Upper lobe of left lung (tissue), 6 donors: ENCODE measurements at regions not wholly inside any gene's neighbourhood (a gene's known extent, or its start where the extent isn't known, plus 50 kb on each side); places are given as distances from the start of the nearest gene placed in this dataset.

ENCODE experiments used
- ATAC-seq, 2 donors: fragments of 200-7000 bp; cut with Tn5 transposase; one replicate each; pipeline ENCODE4 v1.9.1; 2022; ENCODE audit warnings: mild to moderate bottlenecking in 2 of 2, moderate library complexity in 2 of 2; ENCODE audit not compliant: low FRiP score in 2 of 2
- DNase-seq, 2 donors: peaks; one replicate each; pipeline ENCODE4 v3.0.0-alpha.2; 2019 to 2020
- H3K27ac ChIP-seq, 4 donors: fragments of 200-600 bp; sonication (generic); one replicate each; pipeline ENCODE4 v1.5.1; 2016 to 2019
- H3K27me3 ChIP-seq, 4 donors: fragments of 200-600 bp; sonication (generic); one replicate each; pipeline ENCODE4 v1.5.1; 2017 to 2019
- H3K36me3 ChIP-seq, 4 donors: fragments of 200-600 bp; sonication (generic); one replicate each; pipeline ENCODE4 v1.5.1; 2016 to 2019
- H3K4me1 ChIP-seq, 4 donors: fragments of 200-600 bp; sonication (generic); one replicate each; pipeline ENCODE4 v1.5.1; 2018 to 2019
- H3K4me3 ChIP-seq, 4 donors: fragments of 200-600 bp; sonication (generic); one replicate each; pipeline ENCODE4 v1.5.1; 2017 to 2019; ENCODE audit warnings: mild to moderate bottlenecking in 2 of 4, moderate library complexity in 1 of 4
- H3K9me3 ChIP-seq, 4 donors: fragments of 200-600 bp; sonication (generic); one replicate each; pipeline ENCODE4 v1.5.1; 2018 to 2019
- EP300 ChIP-seq, 4 donors: sonication (generic); formaldehyde crosslinking; IDR thresholded peaks; one replicate each; pipeline ENCODE4 v1.5.1; 2017; ENCODE audit warnings: antibody characterized with exemption in 4 of 4, control low read depth in 2 of 4
- POLR2A ChIP-seq, 4 donors: fragments of 450-650 bp; IDR thresholded peaks; one replicate each; pipeline ENCODE4 v1.5.1; 2016 to 2017; ENCODE audit warnings: antibody characterized with exemption in 4 of 4, mild to moderate bottlenecking in 2 of 4
- POLR2AphosphoS5 ChIP-seq, 2 donors: sonication (generic); formaldehyde crosslinking; IDR thresholded peaks; one replicate each; pipeline ENCODE4 v1.5.1; 2017; ENCODE audit warnings: antibody characterized with exemption in 2 of 2
- WGBS, 2 donors: methylation state at CpG; one replicate each; pipeline ENCODE4 v1.1.5; 2017 to 2018; 5-methylcytosine and 5-hydroxymethylcytosine counted together
- TF ChIP-seq, protein P1 (sequence below), 6 experiments: fragments of 450-650 bp in 4 of 6; fragments of 200-600 bp in 2 of 6; sonication (generic) in 2 of 6; IDR thresholded peaks; one replicate each; pipeline ENCODE4 v1.5.1; 2016 to 2019; ENCODE audit warnings: antibody characterized with exemption in 6 of 6
- donor health status: DM: no; HTN: no; CAD: no; lungs with moderate emphysema.
- donor health status: DM: no; HTN: yes; CAD: no; lungs with severe emphysema.

DNA sequence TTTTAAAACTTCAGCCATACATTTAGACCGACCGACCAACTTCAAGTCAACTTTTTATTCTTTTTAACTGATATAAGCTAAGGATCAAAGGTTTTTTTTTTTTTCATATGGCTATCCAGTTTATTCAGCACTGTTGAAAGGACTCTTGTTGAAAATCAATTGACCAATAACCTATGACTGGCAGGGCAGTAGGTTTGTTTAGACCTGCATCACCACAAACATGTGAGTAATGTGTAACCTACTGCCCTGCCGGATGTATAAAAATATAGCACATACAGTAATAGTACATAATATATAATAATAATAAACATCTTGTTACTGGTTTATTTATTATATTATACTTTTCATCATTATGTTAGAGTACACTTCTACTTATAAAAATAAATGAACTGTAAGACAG, 434.6 kb upstream of the SEMA3A start:
- Histone ChIP-seq H3K36me3 (no peaks in the 10 kb centered on the region), H3K27ac (no peak overlapping the region), H3K4me3 (no peak overlapping the region), H3K9me3 (peaks cover 0 to 17% (median 4%) of the 10 kb centered on the region in 4 donors), H3K4me1 (no peaks in the 10 kb centered on the region), H3K27me3 (no peaks in the 10 kb centered on the region)
- no peak for TF ChIP-seq POLR2AphosphoS5 (IDR thresholded peaks at IDR 0.05)
- TF ChIP-seq, protein P1, sequence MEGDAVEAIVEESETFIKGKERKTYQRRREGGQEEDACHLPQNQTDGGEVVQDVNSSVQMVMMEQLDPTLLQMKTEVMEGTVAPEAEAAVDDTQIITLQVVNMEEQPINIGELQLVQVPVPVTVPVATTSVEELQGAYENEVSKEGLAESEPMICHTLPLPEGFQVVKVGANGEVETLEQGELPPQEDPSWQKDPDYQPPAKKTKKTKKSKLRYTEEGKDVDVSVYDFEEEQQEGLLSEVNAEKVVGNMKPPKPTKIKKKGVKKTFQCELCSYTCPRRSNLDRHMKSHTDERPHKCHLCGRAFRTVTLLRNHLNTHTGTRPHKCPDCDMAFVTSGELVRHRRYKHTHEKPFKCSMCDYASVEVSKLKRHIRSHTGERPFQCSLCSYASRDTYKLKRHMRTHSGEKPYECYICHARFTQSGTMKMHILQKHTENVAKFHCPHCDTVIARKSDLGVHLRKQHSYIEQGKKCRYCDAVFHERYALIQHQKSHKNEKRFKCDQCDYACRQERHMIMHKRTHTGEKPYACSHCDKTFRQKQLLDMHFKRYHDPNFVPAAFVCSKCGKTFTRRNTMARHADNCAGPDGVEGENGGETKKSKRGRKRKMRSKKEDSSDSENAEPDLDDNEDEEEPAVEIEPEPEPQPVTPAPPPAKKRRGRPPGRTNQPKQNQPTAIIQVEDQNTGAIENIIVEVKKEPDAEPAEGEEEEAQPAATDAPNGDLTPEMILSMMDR (IDR thresholded peaks at IDR 0.05), result no peak
- no peak for TF ChIP-seq POLR2A (IDR thresholded peaks at IDR 0.05)
- no peak for TF ChIP-seq EP300 (IDR thresholded peaks at IDR 0.05)
- no peak for ATAC-seq
- 90 to 92% methylated on average over 3 of the region's 3 CpGs for WGBS, 2 donors
- no peak for DNase-seq

DNA sequence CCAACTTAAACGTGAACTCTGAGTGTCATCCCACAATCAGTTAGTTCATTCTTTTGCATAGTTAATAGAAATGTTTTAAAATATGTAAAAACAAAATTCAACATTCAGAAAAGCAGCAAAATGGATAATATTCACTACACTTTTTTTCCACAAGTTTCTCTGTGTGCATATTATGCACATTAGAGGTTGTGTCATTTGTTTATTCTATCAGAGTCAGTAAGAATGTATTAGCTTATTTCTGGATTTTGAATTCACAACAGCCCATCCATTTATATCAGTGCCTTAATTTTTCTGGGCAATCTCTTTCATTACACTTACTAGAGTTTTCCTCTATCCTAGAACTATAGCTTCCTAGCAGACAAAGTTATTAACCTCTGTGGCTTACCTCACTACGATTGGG, 432.7 kb upstream of the SEMA3A start:
- Histone ChIP-seq H3K27me3 (no peaks in the 10 kb centered on the region), H3K27ac (no peak overlapping the region), H3K4me3 (no peak overlapping the region), H3K9me3 (peaks cover 0 to 6% (median 2%) of the 10 kb centered on the region in 4 donors), H3K4me1 (no peaks in the 10 kb centered on the region), H3K36me3 (no peaks in the 10 kb centered on the region)
- TF ChIP-seq EP300 (IDR thresholded peaks at IDR 0.05) (no peak), POLR2A (IDR thresholded peaks at IDR 0.05) (no peak), POLR2AphosphoS5 (IDR thresholded peaks at IDR 0.05) (no peak)
- TF ChIP-seq, protein P1 (IDR thresholded peaks at IDR 0.05), result no peak
- WGBS, 2 donors, result 42 to 59% methylated on average over 2 of the region's 2 CpGs
- DNase-seq (no peak), ATAC-seq (no peak)

DNA sequence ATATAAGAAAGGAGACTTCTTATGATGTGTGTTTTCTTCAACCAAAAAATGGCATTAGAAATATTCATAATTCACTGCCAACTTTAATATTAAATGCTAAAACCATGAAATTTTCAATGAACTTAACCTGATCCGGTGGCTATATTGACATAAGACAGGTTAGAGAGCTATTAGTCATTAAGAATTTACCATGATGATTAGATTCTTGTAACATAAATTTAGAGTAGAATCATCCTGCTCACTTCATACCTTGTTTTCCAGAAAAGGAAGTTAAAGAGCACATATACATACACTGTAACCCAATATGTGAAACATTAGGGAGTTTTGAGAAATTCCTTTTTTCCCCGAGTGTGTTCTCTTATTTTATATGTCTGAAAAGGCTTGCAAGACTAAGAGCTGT, 430.3 kb upstream of the SEMA3A start:
- ATAC-seq (no peak), DNase-seq (no peak)
- no peak overlapping the region for H3K4me3 ChIP-seq
- H3K36me3 ChIP-seq, result no peaks in the 10 kb centered on the region
- WGBS, 2 donors, result 79 to 82% methylated on average over 2 of the region's 2 CpGs
- H3K27me3 ChIP-seq, result no peaks in the 10 kb centered on the region
- H3K9me3 ChIP-seq, result no peaks in the 10 kb centered on the region
- TF ChIP-seq POLR2AphosphoS5 (IDR thresholded peaks at IDR 0.05) (no peak), EP300 (IDR thresholded peaks at IDR 0.05) (no peak), POLR2A (IDR thresholded peaks at IDR 0.05) (no peak)
- TF ChIP-seq, protein P1 (IDR thresholded peaks at IDR 0.05), result no peak
- H3K4me1 ChIP-seq, result no peaks in the 10 kb centered on the region
- no peak overlapping the region for H3K27ac ChIP-seq

DNA sequence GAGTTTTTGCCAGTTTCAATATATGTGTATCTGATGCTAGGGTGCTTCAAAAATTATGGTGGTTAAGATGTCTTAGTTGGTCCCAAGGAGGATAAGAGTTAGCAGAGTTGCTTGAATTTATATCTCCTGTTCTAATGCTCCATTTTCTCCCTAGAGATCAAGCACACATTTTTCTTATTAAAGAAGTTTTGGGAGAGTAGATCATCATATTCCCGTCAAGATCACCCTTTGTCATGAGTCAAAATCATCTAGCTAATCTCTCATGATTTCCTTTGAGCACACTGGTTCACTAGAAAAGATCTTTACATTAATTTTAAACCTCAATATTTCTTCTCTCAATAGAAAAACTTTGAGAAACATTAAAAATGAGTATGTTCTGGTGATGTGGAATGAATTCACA, 429.9 kb upstream of the SEMA3A start:
- Histone ChIP-seq H3K36me3 (no peaks in the 10 kb centered on the region), H3K27ac (no peak overlapping the region), H3K4me1 (no peaks in the 10 kb centered on the region), H3K4me3 (no peak overlapping the region), H3K9me3 (no peaks in the 10 kb centered on the region), H3K27me3 (no peaks in the 10 kb centered on the region)
- no peak for DNase-seq
- TF ChIP-seq POLR2AphosphoS5 (IDR thresholded peaks at IDR 0.05) (no peak), EP300 (IDR thresholded peaks at IDR 0.05) (no peak), POLR2A (IDR thresholded peaks at IDR 0.05) (no peak)
- TF ChIP-seq, protein P1 (IDR thresholded peaks at IDR 0.05), result no peak
- 54 to 92% methylated on average over 1 of the region's 1 CpG for WGBS, 2 donors
- no peak for ATAC-seq

DNA sequence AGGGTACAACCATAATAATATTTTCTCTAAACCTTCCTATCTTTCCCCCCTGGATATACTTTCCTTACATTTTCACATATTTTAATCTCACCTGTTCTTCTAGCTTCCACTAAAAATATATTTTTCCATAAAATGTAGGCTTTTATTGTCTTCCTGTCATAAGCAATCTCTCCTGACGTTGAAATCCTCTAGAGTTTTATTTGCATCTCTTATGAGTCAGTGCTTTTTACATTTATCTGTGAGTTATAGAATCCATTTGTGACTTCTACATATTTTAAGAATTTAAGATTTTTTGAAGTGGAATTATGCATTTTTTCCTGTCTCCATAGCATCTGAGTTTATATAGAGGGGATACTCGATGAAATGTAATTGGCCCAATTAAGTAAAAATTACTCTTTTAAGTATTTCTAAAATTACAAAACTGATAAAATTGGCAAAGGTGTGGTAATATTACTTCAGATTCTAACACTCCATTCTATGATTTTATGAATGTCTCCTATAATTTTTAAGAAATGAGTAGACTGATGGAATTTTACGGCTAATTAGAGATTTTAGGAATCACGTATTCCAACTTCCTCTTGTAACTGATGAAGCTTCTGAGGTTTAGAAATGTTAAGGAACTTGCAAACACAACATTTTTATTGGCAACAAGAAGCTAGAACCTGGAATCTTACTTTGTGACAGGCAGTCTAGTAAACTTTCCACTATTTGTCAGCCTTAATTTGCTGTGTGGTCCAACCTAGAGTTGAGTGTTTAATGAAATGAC, 422.9 kb upstream of the SEMA3A start:
- Histone ChIP-seq H3K9me3 (no peaks in the 10 kb centered on the region), H3K36me3 (no peaks in the 10 kb centered on the region), H3K4me1 (no peaks in the 10 kb centered on the region), H3K27me3 (no peaks in the 10 kb centered on the region), H3K4me3 (no peak overlapping the region), H3K27ac (no peak overlapping the region)
- DNase-seq, result no peak
- 85 to 87% methylated on average over 4 of the region's 4 CpGs for WGBS, 2 donors
- ATAC-seq, result no peak
- no peak for TF ChIP-seq POLR2A (IDR thresholded peaks at IDR 0.05)
- no peak for TF ChIP-seq EP300 (IDR thresholded peaks at IDR 0.05)
- no peak for TF ChIP-seq POLR2AphosphoS5 (IDR thresholded peaks at IDR 0.05)
- TF ChIP-seq, protein P1 (IDR thresholded peaks at IDR 0.05), result no peak
